Uterus (tissue), 3 donors: ENCODE measurements at regions not wholly inside any gene's neighbourhood (a gene's known extent, or its start where the extent isn't known, plus 50 kb on each side); places are given as distances from the start of the nearest gene placed in this dataset.

Source experiments
- DNase-seq, 2 donors: peaks; one replicate each; pipeline ENCODE4 v3.0.0-alpha.2; 2019 to 2020
- H3K27ac ChIP-seq, 2 donors: fragments of 200-600 bp; sonication (generic); 1 replicate in 1 of 2; 2 replicates in 1 of 2; pipeline ENCODE4 v1.5.1; 2016 to 2018
- H3K27me3 ChIP-seq, 2 donors: fragments of 200-600 bp; sonication (generic); one replicate each; pipeline ENCODE4 v1.5.1; 2018 to 2019; ENCODE audit warnings: control low read depth in 1 of 2
- H3K36me3 ChIP-seq, 2 donors: fragments of 200-600 bp; sonication (generic); one replicate each; pipeline ENCODE4 v1.5.1; 2019; ENCODE audit warnings: control low read depth in 1 of 2
- H3K4me1 ChIP-seq, 2 donors: fragments of 200-600 bp; sonication (generic); one replicate each; pipeline ENCODE4 v1.5.1; 2018 to 2019; ENCODE audit warnings: control low read depth in 1 of 2
- H3K4me3 ChIP-seq, 2 donors: fragments of 200-600 bp; sonication (generic); 1 replicate in 1 of 2; 2 replicates in 1 of 2; pipeline ENCODE4 v1.5.1; 2018 to 2019; ENCODE audit warnings: mild to moderate bottlenecking in 1 of 2
- H3K9me3 ChIP-seq, 2 donors: fragments of 200-600 bp; sonication (generic); one replicate each; pipeline ENCODE4 v1.5.1; 2019; ENCODE audit warnings: control low read depth in 1 of 2
- CTCF ChIP-seq, 4 experiments: fragments of 200-600 bp in 2 of 4; fragments of 450-650 bp in 2 of 4; sonication (generic) in 2 of 4; IDR thresholded peaks; one replicate each; pipeline ENCODE4 v1.5.1; 2016 to 2019; ENCODE audit warnings: antibody characterized with exemption in 4 of 4, mild to moderate bottlenecking in 2 of 4, moderate library complexity in 1 of 4
- POLR2A ChIP-seq, 2 donors: fragments of 450-650 bp; IDR thresholded peaks; one replicate each; pipeline ENCODE4 v1.6.1; 2016; ENCODE audit warnings: antibody characterized with exemption in 2 of 2, mild to moderate bottlenecking in 1 of 2, moderate library complexity in 1 of 2
- intact Hi-C: fragments of 100-400 bp; cut with DNase I; formaldehyde crosslinking; loops from one replicate; pipeline ENCODE4 v1.15.1; 2023; ENCODE audit warnings: low total_unique reads
- donor health status: DM: yes; HTN: yes; CAD: no.

- Histone ChIP-seq H3K9me3 (no peaks in the 10 kb centered on the region), H3K4me3 (no peak overlapping the region), H3K27ac (no peak overlapping the region), H3K27me3 (no peaks in the 10 kb centered on the region), H3K4me1 (no peaks in the 10 kb centered on the region), H3K36me3 (no peaks in the 10 kb centered on the region)
- no peak for DNase-seq
- intact Hi-C loops: loop anchor here (10.0 kb wide), 1 partner anchor 625 kb away; no protein-coding TSS in a partner anchor
- TF ChIP-seq POLR2A (IDR thresholded peaks at IDR 0.05) (no peak), CTCF (IDR thresholded peaks at IDR 0.05) (no peak)
Measured at GRCh38 chr4:38409852-38410251, 254.1 kb upstream of the KLF3 start.

- Histone ChIP-seq H3K27ac (no peak overlapping the region), H3K4me3 (no peak overlapping the region), H3K27me3 (no peaks in the 10 kb centered on the region), H3K4me1 (no peaks in the 10 kb centered on the region), H3K9me3 (no peaks in the 10 kb centered on the region), H3K36me3 (no peaks in the 10 kb centered on the region)
- intact Hi-C loops: loop anchor here (10.0 kb wide), 1 partner anchor 626 kb away; no protein-coding TSS in a partner anchor
- DNase-seq: no peak
- TF ChIP-seq CTCF (IDR thresholded peaks at IDR 0.05) (no peak), POLR2A (IDR thresholded peaks at IDR 0.05) (no peak)
Measured at GRCh38 chr4:38411092-38411491, 252.9 kb upstream of the KLF3 start.

- H3K9me3 ChIP-seq: no peaks in the 10 kb centered on the region
- no peaks in the 10 kb centered on the region for H3K4me1 ChIP-seq
- DNase-seq: no peak
- TF ChIP-seq CTCF (IDR thresholded peaks at IDR 0.05) (no peak), POLR2A (IDR thresholded peaks at IDR 0.05) (no peak)
- H3K27ac ChIP-seq: no peak overlapping the region
- no peaks in the 10 kb centered on the region for H3K27me3 ChIP-seq
- intact Hi-C loops: loop anchor here (10.0 kb wide), 1 partner anchor 627 kb away; no protein-coding TSS in a partner anchor
- H3K36me3 ChIP-seq: no peaks in the 10 kb centered on the region
- H3K4me3 ChIP-seq: no peak overlapping the region
Measured at GRCh38 chr4:38411981-38412536, 251.9 kb upstream of the KLF3 start.

- no peak for DNase-seq
- intact Hi-C loops: loop anchor here (10.0 kb wide), 1 partner anchor 629 kb away; no protein-coding TSS in a partner anchor
- no peaks in the 10 kb centered on the region for H3K9me3 ChIP-seq
- H3K36me3 ChIP-seq: no peaks in the 10 kb centered on the region
- no peaks in the 10 kb centered on the region for H3K4me1 ChIP-seq
- no peak overlapping the region for H3K27ac ChIP-seq
- H3K4me3 ChIP-seq: no peak overlapping the region
- no peaks in the 10 kb centered on the region for H3K27me3 ChIP-seq
- TF ChIP-seq POLR2A (IDR thresholded peaks at IDR 0.05) (no peak), CTCF (IDR thresholded peaks at IDR 0.05) (no peak)
Measured at GRCh38 chr4:38413524-38414341, 250.3 kb upstream of the KLF3 start.

- TF ChIP-seq CTCF (IDR thresholded peaks at IDR 0.05): no peak
- Histone ChIP-seq H3K27ac (no peak overlapping the region), H3K4me3 (no peak overlapping the region), H3K9me3 (no peaks in the 10 kb centered on the region), H3K27me3 (no peaks in the 10 kb centered on the region), H3K4me1 (no peaks in the 10 kb centered on the region), H3K36me3 (no peaks in the 10 kb centered on the region)
- no peak for DNase-seq
- intact Hi-C loops: loop anchor here (10.0 kb wide), 1 partner anchor 630 kb away; no protein-coding TSS in a partner anchor
Measured at GRCh38 chr4:38414410-38414809, 249.6 kb upstream of the KLF3 start.
